G401 (cell line): ENCODE measurements at regions not wholly inside any gene's neighbourhood (a gene's known extent, or its start where the extent isn't known, plus 50 kb on each side); places are given as distances from the start of the nearest gene placed in this dataset.
"Not testable (repeated sequence)": the region's sequence is repeated elsewhere in the genome, so short reads cannot be mapped to it uniquely, and the experiment has no call there.

Source experiments
- DNase-seq: peaks from one replicate; pipeline ENCODE4 v3.0.0-alpha.2; 2015; ENCODE audit warnings: low spot score
- in situ Hi-C: cut with HindIII; loops from 2 replicates; pipeline ENCODE4 v1.10.0; 2016; ENCODE audit warnings: low sequenced_read_pairs, mixed read lengths

GRCh38 chr13:76683168-76683567 lies 203.0 kb downstream of the KCTD12 start:
- DNase-seq: no peak
- in situ Hi-C loops: no loop called here

- no peak for DNase-seq
- in situ Hi-C loops: no loop called here
Measured at GRCh38 chr13:76680112-76680511, 206.1 kb downstream of the KCTD12 start.

GRCh38 chr13:76677043-76677442 lies 209.2 kb downstream of the KCTD12 start:
- in situ Hi-C loops: no loop called here
- DNase-seq: peak; percentile 34

- in situ Hi-C loops: no loop called here
- no peak for DNase-seq
Measured at GRCh38 chr13:76672420-76672819, 213.8 kb downstream of the KCTD12 start.

- no peak for DNase-seq
- in situ Hi-C loops: no loop called here
Measured at GRCh38 chr13:76668716-76669115, 217.5 kb downstream of the KCTD12 start.

- in situ Hi-C loops: no loop called here
Measured at GRCh38 chr13:76668141-76668540, 218.1 kb downstream of the KCTD12 start.

GRCh38 chr13:76667551-76667950 lies 218.7 kb downstream of the KCTD12 start:
- peak; percentile 38 for DNase-seq
- in situ Hi-C loops: no loop called here

More at GRCh38 chr13:76668141-76668540, 218.1 kb downstream of the KCTD12 start:
- no peak for DNase-seq

- peak; percentile 38 for DNase-seq
- in situ Hi-C loops: no loop called here
Measured at GRCh38 chr13:76663592-76664335, 222.4 kb downstream of the KCTD12 start.

- in situ Hi-C loops: not testable (repeated sequence)
Measured at GRCh38 chr13:76659074-76659473, 227.1 kb downstream of the KCTD12 start.

GRCh38 chr13:76656500-76656899 lies 229.7 kb downstream of the KCTD12 start:
- in situ Hi-C loops: no loop called here
- DNase-seq: no peak

More at GRCh38 chr13:76659074-76659473, 227.1 kb downstream of the KCTD12 start:
- DNase-seq: not testable (repeated sequence)

- in situ Hi-C loops: no loop called here
- no peak for DNase-seq
Measured at GRCh38 chr13:76656056-76656455, 230.1 kb downstream of the KCTD12 start.

- no peak for DNase-seq
- in situ Hi-C loops: no loop called here
Measured at GRCh38 chr13:76654263-76654662, 231.9 kb downstream of the KCTD12 start.

- DNase-seq: no peak
- in situ Hi-C loops: no loop called here
Measured at GRCh38 chr13:76651286-76651685, 234.9 kb downstream of the KCTD12 start.

GRCh38 chr13:76647550-76647949 lies 238.7 kb downstream of the KCTD12 start:
- no peak for DNase-seq
- in situ Hi-C loops: no loop called here

- in situ Hi-C loops: no loop called here
Measured at GRCh38 chr13:76646946-76647345, 239.3 kb downstream of the KCTD12 start.

GRCh38 chr13:76645632-76646031 lies 240.6 kb downstream of the KCTD12 start:
- DNase-seq: no peak
- in situ Hi-C loops: no loop called here

More at GRCh38 chr13:76646946-76647345, 239.3 kb downstream of the KCTD12 start:
- DNase-seq: no peak

- DNase-seq: no peak
- in situ Hi-C loops: no loop called here
Measured at GRCh38 chr13:76644906-76645305, 241.3 kb downstream of the KCTD12 start.

- in situ Hi-C loops: no loop called here
- no peak for DNase-seq
Measured at GRCh38 chr13:76643596-76643995, 242.6 kb downstream of the KCTD12 start.

GRCh38 chr13:76641056-76641455 lies 245.1 kb downstream of the KCTD12 start:
- no peak for DNase-seq
- in situ Hi-C loops: no loop called here

- no peak for DNase-seq
- in situ Hi-C loops: no loop called here
Measured at GRCh38 chr13:76638882-76639281, 247.3 kb downstream of the KCTD12 start.

GRCh38 chr13:76638181-76638580 lies 248.0 kb downstream of the KCTD12 start:
- DNase-seq: no peak
- in situ Hi-C loops: no loop called here
